Liver (tissue), 3 donors: ENCODE measurements at regions not wholly inside any gene's neighbourhood (a gene's known extent, or its start where the extent isn't known, plus 50 kb on each side); places are given as distances from the start of the nearest gene placed in this dataset.

Experiments
- GABPA ChIP-seq, 2 donors: IDR thresholded peaks in 1 of 2; conservative IDR thresholded peaks in 1 of 2; 2 replicates each; pipeline ENCODE4 v1.6.1; 2016; ENCODE audit warnings: antibody characterized with exemption in 2 of 2, mild to moderate bottlenecking in 1 of 2, moderate library complexity in 1 of 2
- SP1 ChIP-seq: IDR thresholded peaks from 2 replicates; pipeline ENCODE4 v1.6.1; 2018; ENCODE audit warnings: antibody characterized with exemption, mild to moderate bottlenecking
- TF ChIP-seq, protein P1 (sequence below): fragments of 150-350 bp; IDR thresholded peaks from 2 replicates; pipeline ENCODE4 v1.5.1; 2017; ENCODE audit warnings: improper control_type of control experiment, low read depth, low read length; ENCODE audit not compliant: missing input control
- TF ChIP-seq, protein P2 (sequence below): IDR thresholded peaks from 2 replicates; pipeline ENCODE4 v1.6.1; 2016; ENCODE audit warnings: antibody characterized with exemption, mild to moderate bottlenecking
- TF ChIP-seq, protein P3 (sequence below): IDR thresholded peaks from 2 replicates; pipeline ENCODE4 v1.6.1; 2016; ENCODE audit warnings: antibody characterized with exemption
- donor health status: healthy.
- donor health status: healthy.

DNA sequence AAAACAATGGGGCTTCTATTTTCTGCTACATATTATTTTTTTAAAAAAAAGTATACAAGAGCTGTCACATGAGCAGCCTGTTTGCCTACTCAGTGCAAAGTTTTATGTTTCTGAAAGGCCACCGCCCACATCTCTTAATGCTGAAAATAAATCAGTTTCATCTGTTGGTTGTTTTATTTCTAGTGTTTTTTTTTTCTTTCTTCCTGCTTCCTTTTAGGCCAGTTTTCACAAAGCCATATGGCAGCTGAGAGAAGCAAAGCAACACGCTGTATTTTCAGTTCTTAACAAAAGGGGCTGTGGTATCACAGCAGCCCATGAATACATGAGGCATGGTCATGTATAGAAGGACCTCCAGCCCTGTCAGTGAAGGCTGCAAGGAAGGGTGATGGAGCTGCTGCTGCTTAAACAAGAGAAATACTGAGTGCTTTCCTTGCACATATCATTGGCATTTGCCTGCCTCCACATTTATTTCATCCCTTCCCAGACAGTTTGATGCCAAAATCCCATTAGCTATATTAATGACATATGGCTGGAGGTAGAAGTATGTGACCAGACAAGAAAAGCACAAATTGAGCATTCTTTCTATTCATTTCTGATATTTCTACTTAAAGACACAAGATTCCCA lies 172.5 kb downstream of the PCDH18 start:
- TF ChIP-seq SP1 (no peak), GABPA (IDR thresholded peaks at IDR 0.05 in 1 of 2, conservative IDR thresholded peaks at IDR 0.05 in 1 of 2) (no peak)
- TF ChIP-seq, protein P1, sequence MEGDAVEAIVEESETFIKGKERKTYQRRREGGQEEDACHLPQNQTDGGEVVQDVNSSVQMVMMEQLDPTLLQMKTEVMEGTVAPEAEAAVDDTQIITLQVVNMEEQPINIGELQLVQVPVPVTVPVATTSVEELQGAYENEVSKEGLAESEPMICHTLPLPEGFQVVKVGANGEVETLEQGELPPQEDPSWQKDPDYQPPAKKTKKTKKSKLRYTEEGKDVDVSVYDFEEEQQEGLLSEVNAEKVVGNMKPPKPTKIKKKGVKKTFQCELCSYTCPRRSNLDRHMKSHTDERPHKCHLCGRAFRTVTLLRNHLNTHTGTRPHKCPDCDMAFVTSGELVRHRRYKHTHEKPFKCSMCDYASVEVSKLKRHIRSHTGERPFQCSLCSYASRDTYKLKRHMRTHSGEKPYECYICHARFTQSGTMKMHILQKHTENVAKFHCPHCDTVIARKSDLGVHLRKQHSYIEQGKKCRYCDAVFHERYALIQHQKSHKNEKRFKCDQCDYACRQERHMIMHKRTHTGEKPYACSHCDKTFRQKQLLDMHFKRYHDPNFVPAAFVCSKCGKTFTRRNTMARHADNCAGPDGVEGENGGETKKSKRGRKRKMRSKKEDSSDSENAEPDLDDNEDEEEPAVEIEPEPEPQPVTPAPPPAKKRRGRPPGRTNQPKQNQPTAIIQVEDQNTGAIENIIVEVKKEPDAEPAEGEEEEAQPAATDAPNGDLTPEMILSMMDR, result no peak
- TF ChIP-seq, protein P2, sequence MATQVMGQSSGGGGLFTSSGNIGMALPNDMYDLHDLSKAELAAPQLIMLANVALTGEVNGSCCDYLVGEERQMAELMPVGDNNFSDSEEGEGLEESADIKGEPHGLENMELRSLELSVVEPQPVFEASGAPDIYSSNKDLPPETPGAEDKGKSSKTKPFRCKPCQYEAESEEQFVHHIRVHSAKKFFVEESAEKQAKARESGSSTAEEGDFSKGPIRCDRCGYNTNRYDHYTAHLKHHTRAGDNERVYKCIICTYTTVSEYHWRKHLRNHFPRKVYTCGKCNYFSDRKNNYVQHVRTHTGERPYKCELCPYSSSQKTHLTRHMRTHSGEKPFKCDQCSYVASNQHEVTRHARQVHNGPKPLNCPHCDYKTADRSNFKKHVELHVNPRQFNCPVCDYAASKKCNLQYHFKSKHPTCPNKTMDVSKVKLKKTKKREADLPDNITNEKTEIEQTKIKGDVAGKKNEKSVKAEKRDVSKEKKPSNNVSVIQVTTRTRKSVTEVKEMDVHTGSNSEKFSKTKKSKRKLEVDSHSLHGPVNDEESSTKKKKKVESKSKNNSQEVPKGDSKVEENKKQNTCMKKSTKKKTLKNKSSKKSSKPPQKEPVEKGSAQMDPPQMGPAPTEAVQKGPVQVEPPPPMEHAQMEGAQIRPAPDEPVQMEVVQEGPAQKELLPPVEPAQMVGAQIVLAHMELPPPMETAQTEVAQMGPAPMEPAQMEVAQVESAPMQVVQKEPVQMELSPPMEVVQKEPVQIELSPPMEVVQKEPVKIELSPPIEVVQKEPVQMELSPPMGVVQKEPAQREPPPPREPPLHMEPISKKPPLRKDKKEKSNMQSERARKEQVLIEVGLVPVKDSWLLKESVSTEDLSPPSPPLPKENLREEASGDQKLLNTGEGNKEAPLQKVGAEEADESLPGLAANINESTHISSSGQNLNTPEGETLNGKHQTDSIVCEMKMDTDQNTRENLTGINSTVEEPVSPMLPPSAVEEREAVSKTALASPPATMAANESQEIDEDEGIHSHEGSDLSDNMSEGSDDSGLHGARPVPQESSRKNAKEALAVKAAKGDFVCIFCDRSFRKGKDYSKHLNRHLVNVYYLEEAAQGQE, result no peak
- TF ChIP-seq, protein P3, sequence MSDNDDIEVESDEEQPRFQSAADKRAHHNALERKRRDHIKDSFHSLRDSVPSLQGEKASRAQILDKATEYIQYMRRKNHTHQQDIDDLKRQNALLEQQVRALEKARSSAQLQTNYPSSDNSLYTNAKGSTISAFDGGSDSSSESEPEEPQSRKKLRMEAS, result no peak
